ENCODE measurements at regions not wholly inside any gene's neighbourhood (a gene's known extent, or its start where the extent isn't known, plus 50 kb on each side); places are given as distances from the start of the nearest gene placed in this dataset.

- TF ChIP-seq CTCF (IDR thresholded peaks at IDR 0.05; ENCODE audit: low read depth, low read length, missing input control), result no peak
- no peak for TF ChIP-seq NR2F2 (IDR thresholded peaks at IDR 0.05)
- no peak for TF ChIP-seq RAD21 (IDR thresholded peaks at IDR 0.05)
- TF ChIP-seq, protein P1, sequence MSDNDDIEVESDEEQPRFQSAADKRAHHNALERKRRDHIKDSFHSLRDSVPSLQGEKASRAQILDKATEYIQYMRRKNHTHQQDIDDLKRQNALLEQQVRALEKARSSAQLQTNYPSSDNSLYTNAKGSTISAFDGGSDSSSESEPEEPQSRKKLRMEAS (IDR thresholded peaks at IDR 0.05), result no peak
- TF ChIP-seq EGR1 (IDR thresholded peaks at IDR 0.05; ENCODE audit: low read depth in 2 of 2), result no peak
- no peak for TF ChIP-seq ATF3 (IDR thresholded peaks at IDR 0.05)
Measured at GRCh38 chr11:96635655-96636054, 245.8 kb downstream of the JRKL start.
